Progenitor cell of endocrine pancreas (in vitro differentiated cells): ENCODE measurements at regions not wholly inside any gene's neighbourhood (a gene's known extent, or its start where the extent isn't known, plus 50 kb on each side); places are given as distances from the start of the nearest gene placed in this dataset.

Experiments
- DNase-seq: peaks from one replicate; pipeline ENCODE4 v3.0.0; 2021; ENCODE audit warnings: low spot score; ENCODE audit not compliant: unreplicated experiment
- H3K27ac Mint-ChIP-seq: 2 replicates; pipeline ENCODE4 v1.8.0; 2021; ENCODE audit warnings: mild to moderate bottlenecking, moderate library complexity, mixed read lengths
- H3K27me3 Mint-ChIP-seq: 2 replicates; pipeline ENCODE4 v1.8.0; 2021; ENCODE audit warnings: mixed read lengths
- H3K36me3 Mint-ChIP-seq: 2 replicates; pipeline ENCODE4 v1.8.0; 2022; ENCODE audit warnings: mixed read lengths; ENCODE audit not compliant: insufficient read depth
- H3K4me1 Mint-ChIP-seq: 2 replicates; pipeline ENCODE4 v1.8.0; 2021; ENCODE audit warnings: low read depth, mixed read lengths
- H3K4me3 Mint-ChIP-seq: 2 replicates; pipeline ENCODE4 v1.8.0; 2021; ENCODE audit warnings: low read depth, mild to moderate bottlenecking, moderate library complexity, mixed read lengths
- H3K9me3 Mint-ChIP-seq: 2 replicates; pipeline ENCODE4 v1.8.0; 2021; ENCODE audit warnings: low read depth, mixed read lengths
- TF ChIP-seq, protein P1 (sequence below): fragments of 200-600 bp; sonication (generic); IDR thresholded peaks from one replicate; pipeline ENCODE4 v1.5.0; 2021; ENCODE audit warnings: antibody characterized with exemption, mild to moderate bottlenecking; ENCODE audit not compliant: unreplicated experiment

DNA sequence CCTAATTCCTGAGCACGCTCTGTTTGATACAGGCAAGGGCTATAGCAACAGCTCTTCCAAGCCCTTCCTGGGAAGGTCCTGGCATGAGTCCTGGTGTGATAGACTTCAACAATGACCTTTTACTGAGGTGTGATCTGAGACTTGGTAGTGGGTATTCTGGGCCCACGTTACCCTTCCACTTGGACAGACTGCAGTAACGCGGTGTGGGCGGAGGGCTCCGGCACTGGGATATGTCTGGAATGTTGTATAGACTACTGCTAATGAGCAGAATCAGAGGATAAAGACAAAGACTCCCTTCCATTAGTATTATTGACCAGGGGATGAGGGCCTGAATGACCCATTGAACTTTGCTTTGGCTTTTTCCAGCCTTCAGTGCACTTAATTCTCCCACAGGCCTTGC lies 262.3 kb downstream of the RWDD3 start:
- no peak overlapping the region for H3K4me3 Mint-ChIP-seq
- H3K9me3 Mint-ChIP-seq: no peaks in the 10 kb centered on the region
- H3K36me3 Mint-ChIP-seq: no peaks in the 10 kb centered on the region
- H3K4me1 Mint-ChIP-seq: peaks cover 10% of the 10 kb centered on the region
- TF ChIP-seq, protein P1, sequence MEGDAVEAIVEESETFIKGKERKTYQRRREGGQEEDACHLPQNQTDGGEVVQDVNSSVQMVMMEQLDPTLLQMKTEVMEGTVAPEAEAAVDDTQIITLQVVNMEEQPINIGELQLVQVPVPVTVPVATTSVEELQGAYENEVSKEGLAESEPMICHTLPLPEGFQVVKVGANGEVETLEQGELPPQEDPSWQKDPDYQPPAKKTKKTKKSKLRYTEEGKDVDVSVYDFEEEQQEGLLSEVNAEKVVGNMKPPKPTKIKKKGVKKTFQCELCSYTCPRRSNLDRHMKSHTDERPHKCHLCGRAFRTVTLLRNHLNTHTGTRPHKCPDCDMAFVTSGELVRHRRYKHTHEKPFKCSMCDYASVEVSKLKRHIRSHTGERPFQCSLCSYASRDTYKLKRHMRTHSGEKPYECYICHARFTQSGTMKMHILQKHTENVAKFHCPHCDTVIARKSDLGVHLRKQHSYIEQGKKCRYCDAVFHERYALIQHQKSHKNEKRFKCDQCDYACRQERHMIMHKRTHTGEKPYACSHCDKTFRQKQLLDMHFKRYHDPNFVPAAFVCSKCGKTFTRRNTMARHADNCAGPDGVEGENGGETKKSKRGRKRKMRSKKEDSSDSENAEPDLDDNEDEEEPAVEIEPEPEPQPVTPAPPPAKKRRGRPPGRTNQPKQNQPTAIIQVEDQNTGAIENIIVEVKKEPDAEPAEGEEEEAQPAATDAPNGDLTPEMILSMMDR: no peak
- no peaks in the 10 kb centered on the region for H3K27me3 Mint-ChIP-seq
- DNase-seq: no peak
- H3K27ac Mint-ChIP-seq: no peak overlapping the region

DNA sequence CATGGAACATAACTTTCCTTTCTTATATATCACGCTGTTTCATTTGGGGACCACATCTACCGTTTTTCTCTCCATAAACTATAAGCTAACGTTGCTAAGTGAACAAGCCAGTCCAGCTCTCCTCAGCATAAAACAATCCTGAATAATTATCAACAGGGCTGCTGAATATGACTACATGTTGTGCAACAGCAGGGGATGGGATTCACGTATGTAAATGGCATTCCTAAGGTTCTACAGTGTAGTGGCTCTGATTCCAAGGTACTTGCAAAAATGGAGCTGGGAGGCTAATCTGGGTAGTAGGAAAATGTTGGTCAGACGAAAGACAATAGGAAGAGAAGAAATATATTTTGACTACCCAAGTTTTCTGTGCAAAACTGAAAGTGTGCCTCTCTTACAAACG lies 262.8 kb downstream of the RWDD3 start:
- H3K27me3 Mint-ChIP-seq: no peaks in the 10 kb centered on the region
- TF ChIP-seq, protein P1: no peak
- no peak overlapping the region for H3K4me3 Mint-ChIP-seq
- no peaks in the 10 kb centered on the region for H3K9me3 Mint-ChIP-seq
- H3K27ac Mint-ChIP-seq: no peak overlapping the region
- H3K36me3 Mint-ChIP-seq: no peaks in the 10 kb centered on the region
- no peak for DNase-seq
- peaks cover 10% of the 10 kb centered on the region for H3K4me1 Mint-ChIP-seq

DNA sequence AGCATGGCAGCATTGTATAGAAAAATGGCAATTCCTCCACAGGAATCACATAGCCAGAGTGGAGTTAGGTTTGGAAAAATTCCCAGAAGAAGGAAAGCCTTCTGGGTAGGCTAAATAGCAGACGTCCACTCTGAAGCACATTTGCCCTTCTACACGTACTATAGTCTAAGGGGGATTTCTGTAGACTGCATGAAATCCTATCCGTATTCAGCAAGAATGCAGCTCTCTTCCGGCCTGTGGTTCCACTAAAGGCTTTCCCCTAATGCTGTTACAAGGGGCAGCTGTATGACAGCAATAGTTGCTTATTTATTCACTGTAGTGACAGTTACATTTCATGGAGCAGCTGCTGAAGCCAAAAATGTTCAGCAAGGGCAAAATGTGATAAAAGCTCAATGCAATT lies 263.6 kb downstream of the RWDD3 start:
- no peak overlapping the region for H3K4me3 Mint-ChIP-seq
- TF ChIP-seq, protein P1: no peak
- H3K9me3 Mint-ChIP-seq: no peaks in the 10 kb centered on the region
- H3K27me3 Mint-ChIP-seq: no peaks in the 10 kb centered on the region
- H3K4me1 Mint-ChIP-seq: peaks cover 10% of the 10 kb centered on the region
- H3K27ac Mint-ChIP-seq: no peak overlapping the region
- DNase-seq: no peak
- no peaks in the 10 kb centered on the region for H3K36me3 Mint-ChIP-seq

DNA sequence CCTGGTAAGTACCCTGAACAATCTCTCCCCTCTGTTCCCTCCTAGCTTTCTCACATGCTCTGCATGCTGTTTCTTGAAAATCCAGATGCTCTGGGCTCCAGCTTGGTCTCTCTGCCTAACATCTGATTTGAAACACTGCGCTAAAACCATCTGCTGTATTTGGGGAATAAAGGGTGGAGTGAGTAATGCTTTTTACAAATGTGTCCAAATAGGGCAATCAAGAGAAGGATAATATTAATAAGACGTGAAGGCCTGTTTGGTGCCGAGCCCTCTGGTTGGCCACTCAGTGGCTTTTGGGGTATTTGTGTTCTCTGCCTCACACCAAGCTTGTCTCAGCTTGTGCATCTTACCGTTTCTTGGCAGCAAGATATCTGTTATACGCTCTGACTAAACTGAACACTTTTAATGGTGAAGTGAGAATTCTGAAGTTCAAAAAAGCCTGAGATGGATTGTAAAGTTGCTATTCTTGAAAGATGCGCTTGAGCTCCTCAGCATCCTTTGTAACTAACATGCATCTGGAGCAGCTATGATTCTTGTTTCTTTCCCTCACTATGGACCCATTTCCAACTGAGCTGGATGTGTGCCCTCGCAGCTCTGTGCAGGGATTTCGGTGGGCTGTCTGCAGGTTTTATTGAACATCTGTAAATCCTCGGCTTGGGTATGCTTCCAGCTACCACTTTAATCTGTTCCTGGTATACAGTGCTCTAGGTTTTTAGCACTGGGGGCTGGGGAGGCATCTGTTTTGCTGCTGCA lies 269.4 kb downstream of the RWDD3 start:
- Mint-ChIP-seq H3K4me3 (no peak overlapping the region), H3K27me3 (peaks cover 4% of the 10 kb centered on the region), H3K27ac (no peak overlapping the region), H3K4me1 (peaks cover 4% of the 10 kb centered on the region), H3K9me3 (no peaks in the 10 kb centered on the region), H3K36me3 (no peaks in the 10 kb centered on the region)
- TF ChIP-seq, protein P1: no peak
- DNase-seq: no peak

DNA sequence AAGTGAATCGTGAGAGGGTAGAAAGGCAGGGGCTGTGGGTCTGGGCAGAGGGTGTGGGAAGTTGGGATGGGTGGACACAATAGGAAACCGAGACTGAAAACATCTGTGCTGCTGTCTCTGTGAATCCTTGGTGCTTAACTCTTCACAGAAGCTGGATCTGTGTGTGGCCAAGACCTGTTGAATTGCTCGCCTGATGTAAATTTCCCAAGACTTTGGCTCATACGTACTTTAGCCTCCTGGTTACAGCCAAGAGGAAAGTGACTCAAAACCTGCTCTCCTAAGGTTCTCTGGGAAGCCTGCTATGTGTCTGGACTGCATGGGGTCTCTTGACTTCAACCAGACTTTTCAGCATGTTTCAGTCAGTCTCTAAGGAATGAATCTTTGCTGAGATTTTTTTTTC lies 270.3 kb downstream of the RWDD3 start:
- TF ChIP-seq, protein P1: no peak
- H3K4me1 Mint-ChIP-seq: peaks cover 4% of the 10 kb centered on the region

More for the DNA sequence above, 270.3 kb downstream of the RWDD3 start:
- no peak overlapping the region for H3K27ac Mint-ChIP-seq
- H3K9me3 Mint-ChIP-seq: no peaks in the 10 kb centered on the region
- H3K36me3 Mint-ChIP-seq: no peaks in the 10 kb centered on the region
- no peak for DNase-seq
- peaks cover 4% of the 10 kb centered on the region for H3K27me3 Mint-ChIP-seq
- H3K4me3 Mint-ChIP-seq: no peak overlapping the region
